SK-N-SH (cell line): ENCODE measurements at regions not wholly inside any gene's neighbourhood (a gene's known extent, or its start where the extent isn't known, plus 50 kb on each side); places are given as distances from the start of the nearest gene placed in this dataset.

Source experiments
- CTCF ChIA-PET: fragments of 300-600, 350-600 bp; formaldehyde crosslinking; extraction: SDS; loops from one replicate; lab custom pipeline; 2021; lab: Yijun Ruan, JAX
- POLR2A ChIA-PET: fragments of 350-600 bp; sonication (Branson Sonifier 250); formaldehyde crosslinking; extraction: SDS; loops from one replicate; lab custom pipeline; 2020; ENCODE audit warnings: antibody characterized with exemption, inconsistent platforms; lab: Yijun Ruan, JAX
- DNase-seq: peaks from one replicate; pipeline ENCODE4 v3.0.0; 2012
- H2AFZ ChIP-seq: fragments of 200-600 bp; sonication (generic); 2 replicates; pipeline ENCODE4 v1.8.1; 2016; ENCODE audit warnings: antibody characterized with exemption, mild to moderate bottlenecking, low read depth
- H3F3A ChIP-seq: fragments of 200-600 bp; sonication (generic); replicated peaks from 2 replicates; pipeline ENCODE3; 2016; ENCODE audit warnings: antibody characterized with exemption, mild to moderate bottlenecking; ENCODE audit not compliant: insufficient read depth
- H3K27ac ChIP-seq, 2 experiments: fragments of 200-500 bp in 1 of 2; fragments of 200-600 bp in 1 of 2; sonication (Bioruptor generic) in 1 of 2; sonication (generic), shearing (Covaris generic) in 1 of 2; 2 replicates each; pipeline versions ENCODE4 v1.5.1 to v1.6.1; 2014 to 2016; ENCODE audit warnings: low read depth in 2 of 2, inconsistent platforms in 1 of 2, low read length in 1 of 2, mild to moderate bottlenecking in 1 of 2, mixed read lengths in 1 of 2
- H3K27me3 ChIP-seq: fragments of 200-600 bp; sonication (generic), shearing (Covaris generic); 2 replicates; pipeline ENCODE4 v1.6.1; 2016; ENCODE audit warnings: mixed run types; ENCODE audit not compliant: insufficient read depth
- H3K36me3 ChIP-seq, 2 experiments: fragments of 200-500 bp in 1 of 2; fragments of 200-600 bp in 1 of 2; sonication (Bioruptor generic) in 1 of 2; sonication (generic) in 1 of 2; replicated peaks in 1 of 2; 2 replicates each; pipeline versions ENCODE3 to v1.5.1; 2014 to 2016; ENCODE audit warnings: low read length in 1 of 2, mild to moderate bottlenecking in 1 of 2; ENCODE audit not compliant: insufficient read depth in 2 of 2, control insufficient read depth in 1 of 2
- H3K4me1 ChIP-seq, 2 experiments: fragments of 200-500 bp in 1 of 2; fragments of 200-600 bp in 1 of 2; sonication (Bioruptor generic) in 1 of 2; sonication (generic), shearing (Covaris generic) in 1 of 2; 2 replicates each; pipeline versions ENCODE4 v1.5.1 to v1.6.1; 2014 to 2016; ENCODE audit warnings: low read depth in 1 of 2, low read length in 1 of 2, mixed run types in 1 of 2; ENCODE audit not compliant: insufficient read depth in 2 of 2, control insufficient read depth in 1 of 2
- H3K4me2 ChIP-seq: fragments of 200-600 bp; sonication (generic), shearing (Covaris generic); 2 replicates; pipeline ENCODE4 v1.6.1; 2017; ENCODE audit warnings: mixed run types
- H3K4me3 ChIP-seq, 2 experiments: fragments of 200-500 bp in 1 of 2; fragments of 200-600 bp in 1 of 2; sonication (Bioruptor generic) in 1 of 2; sonication (generic), shearing (Covaris generic) in 1 of 2; 2 replicates each; pipeline versions ENCODE4 v1.5.1 to v1.8.1; 2014 to 2016; ENCODE audit warnings: low read depth in 2 of 2, inconsistent platforms in 1 of 2, low read length in 1 of 2, mild to moderate bottlenecking in 1 of 2, mixed read lengths in 1 of 2, moderate library complexity in 1 of 2
- H3K79me2 ChIP-seq: fragments of 200-600 bp; sonication (generic); 2 replicates; pipeline ENCODE4 v1.8.1; 2017; ENCODE audit warnings: mild to moderate bottlenecking; ENCODE audit not compliant: insufficient read depth
- H3K9ac ChIP-seq: fragments of 200-600 bp; sonication (generic); 2 replicates; pipeline ENCODE4 v1.6.1; 2017; ENCODE audit warnings: mixed run types
- H3K9me2 ChIP-seq: fragments of 200-600 bp; sonication (generic); 2 replicates; pipeline ENCODE4 v1.6.1; 2017; ENCODE audit warnings: mixed run types
- H3K9me3 ChIP-seq: fragments of 200-600 bp; sonication (generic); 2 replicates; pipeline ENCODE4 v1.6.1; 2017; ENCODE audit warnings: mixed run types, mild to moderate bottlenecking, moderate library complexity
- H4K20me1 ChIP-seq: fragments of 200-600 bp; sonication (generic); 2 replicates; pipeline ENCODE4 v1.6.1; 2017; ENCODE audit warnings: mild to moderate bottlenecking, mixed run types; ENCODE audit not compliant: insufficient read depth
- ELF1 ChIP-seq: IDR thresholded peaks from 2 replicates; pipeline ENCODE4 v1.4.0; 2012
- GATA2 ChIP-seq: sonication (generic); formaldehyde crosslinking; IDR thresholded peaks from 2 replicates; pipeline ENCODE4 v1.5.0; 2020; ENCODE audit warnings: mild to moderate bottlenecking, missing genetic modification reagents
- MEF2A ChIP-seq: IDR thresholded peaks from 2 replicates; pipeline ENCODE4 v1.4.0; 2012; ENCODE audit warnings: low read depth, borderline replicate concordance
- NFIC ChIP-seq: IDR thresholded peaks from 2 replicates; pipeline ENCODE4 v1.4.0; 2012; ENCODE audit warnings: borderline replicate concordance
- POLR2AphosphoS5 ChIP-seq: IDR thresholded peaks from 2 replicates; pipeline ENCODE4 v1.6.1; 2012; ENCODE audit warnings: low read depth, low read length
- REST ChIP-seq: IDR thresholded peaks from 2 replicates; pipeline ENCODE4 v1.6.1; 2012; ENCODE audit warnings: mild to moderate bottlenecking, low read depth, low read length, moderate library complexity
- YY1 ChIP-seq: IDR thresholded peaks from 2 replicates; pipeline ENCODE4 v1.4.0; 2012; ENCODE audit warnings: low read depth, mild to moderate bottlenecking
- WGBS: methylation state at CpG from one replicate; pipeline ENCODE4 v1.1.6; 2017; ENCODE audit warnings: low lambda C conversion rate; 5-methylcytosine and 5-hydroxymethylcytosine counted together

- Histone ChIP-seq H3K27me3 (no peaks in the 10 kb centered on the region), H3K4me1 (no peaks in the 10 kb centered on the region), H3K9ac (no peak overlapping the region), H3K4me3 (no peak overlapping the region), H3K27ac (no peak overlapping the region), H3F3A (no peaks in the 10 kb centered on the region), H3K9me2 (no peaks in the 10 kb centered on the region), H3K79me2 (no peaks in the 10 kb centered on the region; the same call in 1 of the 2 replicates), H3K9me3 (no peaks in the 10 kb centered on the region), H3K36me3 (no peaks in the 10 kb centered on the region), H3K4me2 (no peak overlapping the region), H4K20me1 (no peaks in the 10 kb centered on the region), H2AFZ (no peak overlapping the region)
- no peak for TF ChIP-seq MEF2A
- no peak for DNase-seq
- CTCF ChIA-PET: no interaction called here
- POLR2A ChIA-PET: no interaction called here
- 54% methylated on average over 11 of the region's 14 CpGs for WGBS
Observed at GRCh38 chr21:26626187-26626586, 53.1 kb upstream of the CYYR1 start.

- 21% methylated on average over 4 of the region's 6 CpGs for WGBS
- ChIA-PET CTCF (no interaction called here), POLR2A (no interaction called here)
- no peak overlapping the region for H3K4me2 ChIP-seq
- DNase-seq: no peak
- H3F3A ChIP-seq: no peaks in the 10 kb centered on the region
- no peak overlapping the region for H3K4me3 ChIP-seq
- H4K20me1 ChIP-seq: no peaks in the 10 kb centered on the region
- no peaks in the 10 kb centered on the region for H3K27me3 ChIP-seq
- H3K27ac ChIP-seq: no peak overlapping the region
- H2AFZ ChIP-seq: no peak overlapping the region
- TF ChIP-seq NFIC (no peak), YY1 (no peak), REST (no peak), GATA2 (no peak), ELF1 (no peak), POLR2AphosphoS5 (no peak)
- no peaks in the 10 kb centered on the region; a peak in 1 of 4 replicates for H3K4me1 ChIP-seq
- H3K79me2 ChIP-seq: no peaks in the 10 kb centered on the region; the same call in 1 of the 2 replicates
- H3K9me2 ChIP-seq: no peaks in the 10 kb centered on the region
- H3K36me3 ChIP-seq: no peaks in the 10 kb centered on the region
- H3K9ac ChIP-seq: no peak overlapping the region
- H3K9me3 ChIP-seq: no peaks in the 10 kb centered on the region
Observed at GRCh38 chr21:26624983-26625519, 52.0 kb upstream of the CYYR1 start.
